ENCODE measurements at regions not wholly inside any gene's neighbourhood (a gene's known extent, or its start where the extent isn't known, plus 50 kb on each side); places are given as distances from the start of the nearest gene placed in this dataset.

DNA sequence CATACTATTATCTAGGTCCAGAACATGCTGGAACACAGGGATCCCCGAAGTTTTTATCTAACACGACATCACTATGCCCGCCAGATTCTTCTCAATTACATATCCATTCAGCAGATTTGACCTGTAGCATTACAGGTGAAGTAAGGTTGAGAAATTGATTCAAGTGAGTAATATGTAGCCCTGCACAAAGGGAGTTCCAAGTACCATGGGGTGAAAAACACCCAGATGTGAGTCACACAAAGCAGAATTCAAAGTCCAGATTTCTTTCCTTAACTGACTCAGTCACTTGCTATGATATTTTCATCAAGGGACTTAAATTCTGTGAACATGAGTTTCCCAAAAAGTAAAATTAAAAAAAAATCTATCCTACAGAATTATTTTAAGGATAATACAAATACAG is 655.4 kb upstream of the PTCHD4 start:
- TF ChIP-seq, protein P1, sequence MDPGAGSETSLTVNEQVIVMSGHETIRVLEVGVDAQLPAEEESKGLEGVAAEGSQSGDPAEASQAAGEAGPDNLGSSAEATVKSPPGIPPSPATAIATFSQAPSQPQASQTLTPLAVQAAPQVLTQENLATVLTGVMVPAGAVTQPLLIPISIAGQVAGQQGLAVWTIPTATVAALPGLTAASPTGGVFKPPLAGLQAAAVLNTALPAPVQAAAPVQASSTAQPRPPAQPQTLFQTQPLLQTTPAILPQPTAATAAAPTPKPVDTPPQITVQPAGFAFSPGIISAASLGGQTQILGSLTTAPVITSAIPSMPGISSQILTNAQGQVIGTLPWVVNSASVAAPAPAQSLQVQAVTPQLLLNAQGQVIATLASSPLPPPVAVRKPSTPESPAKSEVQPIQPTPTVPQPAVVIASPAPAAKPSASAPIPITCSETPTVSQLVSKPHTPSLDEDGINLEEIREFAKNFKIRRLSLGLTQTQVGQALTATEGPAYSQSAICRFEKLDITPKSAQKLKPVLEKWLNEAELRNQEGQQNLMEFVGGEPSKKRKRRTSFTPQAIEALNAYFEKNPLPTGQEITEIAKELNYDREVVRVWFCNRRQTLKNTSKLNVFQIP (CRISPR knock-in tag; IDR thresholded peaks at IDR 0.05; ENCODE audit: borderline replicate concordance, low read depth) = no peak
- TF ChIP-seq ESRRG (CRISPR knock-in tag; IDR thresholded peaks at IDR 0.05) = no peak
- TF ChIP-seq, protein P2, sequence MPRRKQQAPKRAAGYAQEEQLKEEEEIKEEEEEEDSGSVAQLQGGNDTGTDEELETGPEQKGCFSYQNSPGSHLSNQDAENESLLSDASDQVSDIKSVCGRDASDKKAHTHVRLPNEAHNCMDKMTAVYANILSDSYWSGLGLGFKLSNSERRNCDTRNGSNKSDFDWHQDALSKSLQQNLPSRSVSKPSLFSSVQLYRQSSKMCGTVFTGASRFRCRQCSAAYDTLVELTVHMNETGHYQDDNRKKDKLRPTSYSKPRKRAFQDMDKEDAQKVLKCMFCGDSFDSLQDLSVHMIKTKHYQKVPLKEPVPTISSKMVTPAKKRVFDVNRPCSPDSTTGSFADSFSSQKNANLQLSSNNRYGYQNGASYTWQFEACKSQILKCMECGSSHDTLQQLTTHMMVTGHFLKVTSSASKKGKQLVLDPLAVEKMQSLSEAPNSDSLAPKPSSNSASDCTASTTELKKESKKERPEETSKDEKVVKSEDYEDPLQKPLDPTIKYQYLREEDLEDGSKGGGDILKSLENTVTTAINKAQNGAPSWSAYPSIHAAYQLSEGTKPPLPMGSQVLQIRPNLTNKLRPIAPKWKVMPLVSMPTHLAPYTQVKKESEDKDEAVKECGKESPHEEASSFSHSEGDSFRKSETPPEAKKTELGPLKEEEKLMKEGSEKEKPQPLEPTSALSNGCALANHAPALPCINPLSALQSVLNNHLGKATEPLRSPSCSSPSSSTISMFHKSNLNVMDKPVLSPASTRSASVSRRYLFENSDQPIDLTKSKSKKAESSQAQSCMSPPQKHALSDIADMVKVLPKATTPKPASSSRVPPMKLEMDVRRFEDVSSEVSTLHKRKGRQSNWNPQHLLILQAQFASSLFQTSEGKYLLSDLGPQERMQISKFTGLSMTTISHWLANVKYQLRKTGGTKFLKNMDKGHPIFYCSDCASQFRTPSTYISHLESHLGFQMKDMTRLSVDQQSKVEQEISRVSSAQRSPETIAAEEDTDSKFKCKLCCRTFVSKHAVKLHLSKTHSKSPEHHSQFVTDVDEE (CRISPR knock-in tag; IDR thresholded peaks at IDR 0.05) = no peak
- TF ChIP-seq BACH2 (CRISPR knock-in tag; IDR thresholded peaks at IDR 0.05; ENCODE audit: borderline replicate concordance) = no peak
- no peak for TF ChIP-seq ISL1 (CRISPR knock-in tag; IDR thresholded peaks at IDR 0.05)
- TF ChIP-seq, protein P3, sequence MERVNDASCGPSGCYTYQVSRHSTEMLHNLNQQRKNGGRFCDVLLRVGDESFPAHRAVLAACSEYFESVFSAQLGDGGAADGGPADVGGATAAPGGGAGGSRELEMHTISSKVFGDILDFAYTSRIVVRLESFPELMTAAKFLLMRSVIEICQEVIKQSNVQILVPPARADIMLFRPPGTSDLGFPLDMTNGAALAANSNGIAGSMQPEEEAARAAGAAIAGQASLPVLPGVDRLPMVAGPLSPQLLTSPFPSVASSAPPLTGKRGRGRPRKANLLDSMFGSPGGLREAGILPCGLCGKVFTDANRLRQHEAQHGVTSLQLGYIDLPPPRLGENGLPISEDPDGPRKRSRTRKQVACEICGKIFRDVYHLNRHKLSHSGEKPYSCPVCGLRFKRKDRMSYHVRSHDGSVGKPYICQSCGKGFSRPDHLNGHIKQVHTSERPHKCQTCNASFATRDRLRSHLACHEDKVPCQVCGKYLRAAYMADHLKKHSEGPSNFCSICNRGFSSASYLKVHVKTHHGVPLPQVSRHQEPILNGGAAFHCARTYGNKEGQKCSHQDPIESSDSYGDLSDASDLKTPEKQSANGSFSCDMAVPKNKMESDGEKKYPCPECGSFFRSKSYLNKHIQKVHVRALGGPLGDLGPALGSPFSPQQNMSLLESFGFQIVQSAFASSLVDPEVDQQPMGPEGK (CRISPR knock-in tag; IDR thresholded peaks at IDR 0.05; ENCODE audit: borderline replicate concordance) = no peak
- peak; percentile 18; the same call in 2 of the 3 replicates for ATAC-seq

DNA sequence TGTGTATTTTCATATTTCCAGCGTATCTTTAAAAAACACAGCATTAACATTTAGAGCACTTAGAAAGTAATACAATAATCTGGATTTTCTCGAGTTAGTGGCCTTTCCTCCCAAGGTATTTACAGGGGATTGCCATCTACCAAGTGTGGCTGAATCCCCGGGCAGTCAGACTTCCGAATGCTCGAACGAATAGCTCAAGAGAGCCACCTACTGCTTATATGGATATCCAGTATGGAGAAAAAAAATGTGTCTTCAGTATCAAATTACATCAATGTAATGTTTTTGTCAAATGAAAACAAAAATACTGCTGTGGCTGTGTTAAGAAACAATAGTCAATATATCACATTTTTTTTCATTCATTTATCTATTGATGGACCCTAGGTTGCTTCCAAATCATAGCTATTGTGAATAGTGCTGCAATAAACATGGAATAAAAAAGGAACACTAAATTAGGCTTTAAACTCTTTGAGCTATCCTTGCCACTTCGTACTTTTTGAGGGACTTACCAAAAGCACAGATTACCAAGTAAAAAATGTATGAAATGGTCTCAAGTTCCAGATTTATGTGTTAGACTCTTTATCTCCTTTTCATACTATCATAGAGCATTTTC is 654.5 kb upstream of the PTCHD4 start:
- ATAC-seq = peak; percentile 96
- TF ChIP-seq GLIS3 (CRISPR knock-in tag; IDR thresholded peaks at IDR 0.05) (no peak), ZNF70 (CRISPR knock-in tag; IDR thresholded peaks at IDR 0.05) (no peak), ZC3H10 (CRISPR knock-in tag; IDR thresholded peaks at IDR 0.05) (no peak), CSDC2 (CRISPR knock-in tag; IDR thresholded peaks at IDR 0.05) (no peak), ZNF565 (CRISPR knock-in tag; conservative IDR thresholded peaks at IDR 0.05; ENCODE audit: low read depth) (no peak), TCF4 (CRISPR knock-in tag; IDR thresholded peaks at IDR 0.05; ENCODE audit: borderline replicate concordance) (no peak), ZNF8 (CRISPR knock-in tag; IDR thresholded peaks at IDR 0.05) (no peak), ARNTL (CRISPR knock-in tag; IDR thresholded peaks at IDR 0.05; ENCODE audit: borderline replicate concordance, low read depth) (no peak), ISL1 (CRISPR knock-in tag; IDR thresholded peaks at IDR 0.05) (no peak)
- TF ChIP-seq, protein P4, sequence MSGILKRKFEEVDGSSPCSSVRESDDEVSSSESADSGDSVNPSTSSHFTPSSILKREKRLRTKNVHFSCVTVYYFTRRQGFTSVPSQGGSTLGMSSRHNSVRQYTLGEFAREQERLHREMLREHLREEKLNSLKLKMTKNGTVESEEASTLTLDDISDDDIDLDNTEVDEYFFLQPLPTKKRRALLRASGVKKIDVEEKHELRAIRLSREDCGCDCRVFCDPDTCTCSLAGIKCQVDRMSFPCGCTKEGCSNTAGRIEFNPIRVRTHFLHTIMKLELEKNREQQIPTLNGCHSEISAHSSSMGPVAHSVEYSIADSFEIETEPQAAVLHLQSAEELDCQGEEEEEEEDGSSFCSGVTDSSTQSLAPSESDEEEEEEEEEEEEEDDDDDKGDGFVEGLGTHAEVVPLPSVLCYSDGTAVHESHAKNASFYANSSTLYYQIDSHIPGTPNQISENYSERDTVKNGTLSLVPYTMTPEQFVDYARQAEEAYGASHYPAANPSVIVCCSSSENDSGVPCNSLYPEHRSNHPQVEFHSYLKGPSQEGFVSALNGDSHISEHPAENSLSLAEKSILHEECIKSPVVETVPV (CRISPR knock-in tag; IDR thresholded peaks at IDR 0.05) = no peak
- TF ChIP-seq, protein P1 (CRISPR knock-in tag; IDR thresholded peaks at IDR 0.05; ENCODE audit: borderline replicate concordance, low read depth) = no peak
- TF ChIP-seq, protein P3 (CRISPR knock-in tag; IDR thresholded peaks at IDR 0.05; ENCODE audit: borderline replicate concordance) = no peak
- TF ChIP-seq, protein P5, sequence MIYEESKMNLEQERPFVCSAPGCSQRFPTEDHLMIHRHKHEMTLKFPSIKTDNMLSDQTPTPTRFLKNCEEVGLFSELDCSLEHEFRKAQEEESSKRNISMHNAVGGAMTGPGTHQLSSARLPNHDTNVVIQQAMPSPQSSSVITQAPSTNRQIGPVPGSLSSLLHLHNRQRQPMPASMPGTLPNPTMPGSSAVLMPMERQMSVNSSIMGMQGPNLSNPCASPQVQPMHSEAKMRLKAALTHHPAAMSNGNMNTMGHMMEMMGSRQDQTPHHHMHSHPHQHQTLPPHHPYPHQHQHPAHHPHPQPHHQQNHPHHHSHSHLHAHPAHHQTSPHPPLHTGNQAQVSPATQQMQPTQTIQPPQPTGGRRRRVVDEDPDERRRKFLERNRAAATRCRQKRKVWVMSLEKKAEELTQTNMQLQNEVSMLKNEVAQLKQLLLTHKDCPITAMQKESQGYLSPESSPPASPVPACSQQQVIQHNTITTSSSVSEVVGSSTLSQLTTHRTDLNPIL (CRISPR knock-in tag; IDR thresholded peaks at IDR 0.05; ENCODE audit: low read depth) = no peak

Measured in SK-N-SH treated with all-trans-retinoic acid at 6 μM for 48 hours (cell line).